ENCODE measurements at regions not wholly inside any gene's neighbourhood (a gene's known extent, or its start where the extent isn't known, plus 50 kb on each side); places are given as distances from the start of the nearest gene placed in this dataset.
"Not testable (repeated sequence)": the region's sequence is repeated elsewhere in the genome, so short reads cannot be mapped to it uniquely, and the experiment has no call there.

DNA sequence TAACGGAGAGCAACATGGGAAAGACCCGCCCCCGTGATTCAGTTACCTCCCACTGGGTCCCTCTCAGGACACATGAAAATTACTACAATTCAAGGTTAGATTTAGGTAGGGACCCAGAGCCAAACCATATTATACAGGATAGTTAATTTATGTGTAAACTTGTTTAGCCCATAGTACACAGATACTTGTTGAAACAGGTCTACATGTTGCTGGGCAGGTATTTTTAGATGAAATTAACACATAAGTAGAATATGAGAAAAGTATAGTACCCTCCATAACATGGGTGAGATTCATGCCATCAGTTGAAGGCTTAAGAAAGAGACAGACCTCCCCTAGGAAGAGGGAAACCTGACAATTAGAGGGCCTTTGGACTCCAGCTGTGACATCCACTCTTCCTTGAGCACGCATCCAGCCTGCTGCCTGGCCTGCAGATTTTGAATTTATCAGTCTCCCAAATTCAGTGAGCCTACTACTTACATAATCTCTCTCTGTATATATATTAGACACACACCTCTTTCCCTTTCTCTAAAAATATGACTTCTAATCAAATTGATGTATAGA, 463.5 kb upstream of the NETO1 start:
- Mint-ChIP-seq H3K36me3 (no peaks in the 10 kb centered on the region), H3K4me3 (no peak overlapping the region), H3K27ac (no peak overlapping the region), H3K9me3 (no peaks in the 10 kb centered on the region), H3K27me3 (ENCODE audit: low read depth) (no peaks in the 10 kb centered on the region), H3K4me1 (no peaks in the 10 kb centered on the region)
- TF ChIP-seq, protein P1, sequence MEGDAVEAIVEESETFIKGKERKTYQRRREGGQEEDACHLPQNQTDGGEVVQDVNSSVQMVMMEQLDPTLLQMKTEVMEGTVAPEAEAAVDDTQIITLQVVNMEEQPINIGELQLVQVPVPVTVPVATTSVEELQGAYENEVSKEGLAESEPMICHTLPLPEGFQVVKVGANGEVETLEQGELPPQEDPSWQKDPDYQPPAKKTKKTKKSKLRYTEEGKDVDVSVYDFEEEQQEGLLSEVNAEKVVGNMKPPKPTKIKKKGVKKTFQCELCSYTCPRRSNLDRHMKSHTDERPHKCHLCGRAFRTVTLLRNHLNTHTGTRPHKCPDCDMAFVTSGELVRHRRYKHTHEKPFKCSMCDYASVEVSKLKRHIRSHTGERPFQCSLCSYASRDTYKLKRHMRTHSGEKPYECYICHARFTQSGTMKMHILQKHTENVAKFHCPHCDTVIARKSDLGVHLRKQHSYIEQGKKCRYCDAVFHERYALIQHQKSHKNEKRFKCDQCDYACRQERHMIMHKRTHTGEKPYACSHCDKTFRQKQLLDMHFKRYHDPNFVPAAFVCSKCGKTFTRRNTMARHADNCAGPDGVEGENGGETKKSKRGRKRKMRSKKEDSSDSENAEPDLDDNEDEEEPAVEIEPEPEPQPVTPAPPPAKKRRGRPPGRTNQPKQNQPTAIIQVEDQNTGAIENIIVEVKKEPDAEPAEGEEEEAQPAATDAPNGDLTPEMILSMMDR (IDR thresholded peaks at IDR 0.05; ENCODE audit: unreplicated experiment), result no peak
- no peak for DNase-seq (ENCODE audit: low spot score in 2 of 2, unreplicated experiment in 2 of 2)

DNA sequence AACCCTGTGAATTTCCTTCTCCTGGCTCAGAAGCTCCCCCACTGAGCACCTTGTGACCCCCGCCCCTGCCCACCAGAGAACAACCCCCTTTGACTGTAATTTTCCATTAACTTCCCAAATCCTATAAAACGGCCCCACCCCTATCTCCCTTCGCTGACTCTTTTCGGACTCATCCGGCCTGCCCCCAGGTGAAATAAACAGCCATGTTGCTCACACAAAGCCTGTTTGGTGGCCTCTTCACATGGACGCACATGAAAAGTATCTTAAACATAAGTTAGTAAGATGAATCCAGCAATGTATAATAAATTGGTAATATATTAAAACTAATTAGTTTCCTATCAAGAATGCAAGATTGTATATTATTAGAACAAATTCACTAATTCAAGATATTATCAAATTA, 462.3 kb upstream of the NETO1 start:
- H3K4me1 Mint-ChIP-seq; H3K9me3 Mint-ChIP-seq; H3K4me3 Mint-ChIP-seq; H3K36me3 Mint-ChIP-seq; H3K27me3 Mint-ChIP-seq (ENCODE audit: low read depth); DNase-seq (ENCODE audit: low spot score in 2 of 2, unreplicated experiment in 2 of 2); H3K27ac Mint-ChIP-seq: not testable (repeated sequence)

DNA sequence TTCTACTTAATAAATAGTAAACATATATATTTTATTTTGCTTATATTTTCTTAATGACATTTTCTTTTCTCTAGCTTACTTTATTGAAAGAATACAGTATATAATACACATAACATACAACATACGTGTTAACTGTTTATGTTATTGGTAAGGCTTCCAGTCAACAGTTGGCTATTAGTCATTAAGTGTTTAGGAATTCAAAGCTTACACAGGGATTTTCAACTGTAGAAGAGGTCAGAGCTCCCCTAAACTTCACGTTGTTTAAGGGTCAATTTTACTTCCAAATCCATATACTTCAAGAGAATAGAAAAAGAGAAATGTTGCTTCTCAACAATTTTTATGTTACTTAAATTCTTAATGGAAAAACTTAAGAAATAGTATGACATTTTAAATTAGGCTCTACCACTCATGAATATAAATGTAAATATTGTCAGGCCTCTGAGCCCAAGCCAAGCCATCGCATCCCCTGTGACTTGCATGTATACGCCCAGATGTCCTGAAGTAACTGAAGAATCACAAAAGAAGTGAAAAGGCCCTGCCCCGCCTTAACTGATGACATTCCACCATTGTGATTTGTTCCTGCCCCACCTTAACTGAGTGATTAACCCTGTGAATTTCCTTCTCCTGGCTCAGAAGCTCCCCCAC, 456.5 kb upstream of the NETO1 start:
- not testable (repeated sequence) for H3K9me3 Mint-ChIP-seq; H3K27me3 Mint-ChIP-seq (ENCODE audit: low read depth); H3K27ac Mint-ChIP-seq; H3K4me3 Mint-ChIP-seq; H3K4me1 Mint-ChIP-seq; H3K36me3 Mint-ChIP-seq; DNase-seq (ENCODE audit: low spot score in 2 of 2, unreplicated experiment in 2 of 2)

DNA sequence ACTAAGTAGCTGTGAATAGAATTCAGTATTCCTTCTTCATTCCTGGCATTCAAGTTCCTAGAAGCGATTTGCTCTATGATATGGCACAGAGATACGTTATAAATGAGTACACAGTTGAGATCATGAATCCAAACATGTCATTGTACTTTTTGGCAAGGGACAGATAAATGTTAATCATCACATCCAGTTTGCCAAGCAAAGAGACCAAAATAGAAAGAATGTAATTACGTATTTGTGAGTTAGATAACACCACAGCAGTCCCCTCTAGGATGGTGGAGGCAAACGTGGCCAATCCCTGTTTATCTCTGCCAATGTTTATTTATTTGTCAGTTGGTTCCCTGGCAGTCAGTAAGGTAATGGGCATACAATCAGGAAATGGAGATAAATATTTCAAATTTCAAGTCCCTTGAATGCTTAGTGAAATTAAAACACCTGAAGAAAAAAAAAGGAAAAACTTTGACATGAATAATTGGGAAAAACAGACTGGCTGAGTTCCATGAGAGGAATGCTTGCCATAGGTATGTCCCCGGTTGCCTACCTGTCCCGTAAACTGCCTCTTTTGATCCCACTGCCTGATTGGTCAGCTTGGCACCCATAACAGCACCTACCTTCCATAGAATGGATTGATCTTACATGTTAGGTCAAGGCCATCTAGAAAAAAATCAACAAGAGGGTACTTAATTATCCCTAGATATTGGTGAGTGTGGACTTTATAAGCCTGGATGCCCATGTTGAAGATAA, 451.1 kb upstream of the NETO1 start:
- Mint-ChIP-seq H3K36me3 (no peaks in the 10 kb centered on the region), H3K4me3 (no peak overlapping the region), H3K9me3 (no peaks in the 10 kb centered on the region), H3K27ac (no peak overlapping the region), H3K4me1 (no peaks in the 10 kb centered on the region), H3K27me3 (ENCODE audit: low read depth) (peaks cover 2% of the 10 kb centered on the region)
- TF ChIP-seq, protein P1 (IDR thresholded peaks at IDR 0.05; ENCODE audit: unreplicated experiment), result no peak
- no peak for DNase-seq (ENCODE audit: low spot score in 2 of 2, unreplicated experiment in 2 of 2)

DNA sequence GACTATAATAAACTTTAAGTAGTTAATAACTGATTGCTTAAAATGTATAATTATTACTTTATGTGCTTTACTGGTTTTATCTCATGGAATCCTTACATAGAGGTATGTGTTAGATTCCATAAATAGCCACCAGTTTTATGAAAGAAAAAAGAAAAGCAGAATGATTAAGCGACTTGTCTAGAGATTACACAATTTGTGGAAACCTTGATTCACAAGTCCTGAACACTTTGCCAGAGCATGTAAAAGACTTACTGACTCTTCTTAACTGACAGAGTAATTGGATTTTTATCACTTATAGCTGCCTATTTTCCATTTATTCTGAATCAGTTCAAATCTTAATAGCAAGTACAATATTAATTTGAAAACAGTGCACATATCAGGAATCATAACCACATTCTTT, 448.7 kb upstream of the NETO1 start:
- Mint-ChIP-seq H3K4me1 (no peaks in the 10 kb centered on the region), H3K27me3 (ENCODE audit: low read depth) (peaks cover 4% of the 10 kb centered on the region), H3K9me3 (no peaks in the 10 kb centered on the region), H3K27ac (no peak overlapping the region), H3K4me3 (no peak overlapping the region), H3K36me3 (no peaks in the 10 kb centered on the region)
- DNase-seq (ENCODE audit: low spot score in 2 of 2, unreplicated experiment in 2 of 2), result no peak
- TF ChIP-seq, protein P1 (IDR thresholded peaks at IDR 0.05; ENCODE audit: unreplicated experiment), result no peak

DNA sequence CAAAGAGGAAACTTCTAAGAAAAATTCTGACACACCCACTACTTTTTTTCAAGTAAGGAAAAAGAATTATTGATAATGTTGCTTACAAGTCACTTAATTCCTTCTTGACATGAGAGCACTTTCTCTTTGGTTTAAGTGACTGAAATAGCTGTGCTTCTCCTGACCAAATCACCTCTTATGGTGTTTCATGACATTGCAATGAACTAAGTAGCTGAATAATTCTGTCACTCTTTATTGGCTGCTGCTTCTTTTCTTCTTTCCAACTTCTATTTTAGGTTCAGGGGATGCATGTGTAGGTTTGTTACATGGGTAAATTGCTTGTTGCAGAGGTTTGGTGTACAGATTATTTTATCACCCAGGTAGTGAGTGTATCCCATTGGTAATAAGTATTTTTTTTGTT, 447.6 kb upstream of the NETO1 start:
- TF ChIP-seq, protein P1 (IDR thresholded peaks at IDR 0.05; ENCODE audit: unreplicated experiment), result no peak
- H3K27me3 Mint-ChIP-seq (ENCODE audit: low read depth), result peaks cover 4% of the 10 kb centered on the region
- no peaks in the 10 kb centered on the region for H3K9me3 Mint-ChIP-seq
- H3K36me3 Mint-ChIP-seq, result no peaks in the 10 kb centered on the region
- no peak overlapping the region for H3K27ac Mint-ChIP-seq
- no peak overlapping the region for H3K4me3 Mint-ChIP-seq
- no peaks in the 10 kb centered on the region for H3K4me1 Mint-ChIP-seq
- DNase-seq (ENCODE audit: low spot score in 2 of 2, unreplicated experiment in 2 of 2), result no peak
